ENCODE measurements at regions not wholly inside any gene's neighbourhood (a gene's known extent, or its start where the extent isn't known, plus 50 kb on each side); places are given as distances from the start of the nearest gene placed in this dataset.

DNA sequence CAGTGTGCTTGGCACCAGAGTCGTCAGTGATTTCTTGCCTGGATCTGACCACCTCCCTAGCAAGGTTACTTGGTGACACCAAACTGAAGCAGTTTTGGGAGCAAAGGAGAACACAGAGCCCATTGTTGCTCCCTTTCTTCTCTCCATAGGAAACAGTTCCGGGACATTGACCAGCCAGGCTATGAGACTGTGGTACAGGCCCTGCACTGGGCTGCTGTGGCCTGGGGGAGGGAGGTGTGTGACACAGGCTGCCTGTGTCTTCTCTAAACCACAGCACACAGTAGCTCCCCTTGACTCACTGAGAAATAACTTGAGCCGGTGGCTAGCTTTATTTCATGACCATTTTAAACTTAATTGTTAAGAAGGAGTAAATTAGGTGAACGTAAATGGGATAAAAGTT, 214.8 kb upstream of the UBL3 start (continued):
- TF ChIP-seq ZNF462 (CRISPR knock-in tag; IDR thresholded peaks at IDR 0.05) = no peak
- no peak for TF ChIP-seq EZH2 (IDR thresholded peaks at IDR 0.05; ENCODE audit: low read depth, unreplicated experiment)
- no peak for TF ChIP-seq ZNF331 (CRISPR knock-in tag; IDR thresholded peaks at IDR 0.05; ENCODE audit: low read depth)
- TF ChIP-seq CREB1 (CRISPR knock-in tag; IDR thresholded peaks at IDR 0.05; ENCODE audit: low read depth) = no peak
- TF ChIP-seq EZH2phosphoT487 (IDR thresholded peaks at IDR 0.05; ENCODE audit: unreplicated experiment) = no peak

DNA sequence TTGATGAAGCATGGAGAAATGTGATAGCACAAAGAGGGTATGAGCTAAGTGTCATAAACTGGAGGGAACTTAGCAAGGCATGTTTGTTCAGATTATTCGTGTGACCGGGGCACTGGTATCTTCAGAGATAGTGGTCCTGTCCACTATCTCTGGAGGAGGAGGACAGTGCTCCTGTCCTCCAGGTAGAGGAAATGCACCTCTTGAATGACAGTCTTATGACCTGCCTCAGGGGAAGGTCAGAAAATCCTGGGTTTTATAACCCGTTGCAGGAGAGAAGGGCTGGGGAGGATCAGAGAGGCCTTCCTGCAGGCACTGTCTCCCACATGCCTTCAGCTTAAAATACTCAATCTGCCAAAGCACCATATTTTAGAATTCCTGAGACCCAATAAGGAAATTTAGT, 213.5 kb upstream of the UBL3 start:
- H3K27me3 ChIP-seq (ENCODE audit: insufficient read depth) = no peaks in the 10 kb centered on the region
- no peak overlapping the region for H3K27ac Mint-ChIP-seq
- no peak overlapping the region for H3K27ac ChIP-seq (ENCODE audit: low read depth)

More for the DNA sequence above, 213.5 kb upstream of the UBL3 start:
- Mint-ChIP-seq H3K4me3 (no peak overlapping the region), H3K27me3 (ENCODE audit: insufficient read depth, low read depth, poor library complexity) (peaks cover 1% of the 10 kb centered on the region), H3K9me3 (peaks cover 24% of the 10 kb centered on the region), H3K36me3 (ENCODE audit: low read depth) (peaks cover 16% of the 10 kb centered on the region), H3K4me1 (peaks cover 10% of the 10 kb centered on the region)
- Histone ChIP-seq H3K4me3 (no peak overlapping the region), H3K4me1 (ENCODE audit: insufficient read depth) (peaks cover 11% of the 10 kb centered on the region), H3K4me2 (no peak overlapping the region), H3K79me2 (replicated peaks; ENCODE audit: insufficient read depth) (no peaks in the 10 kb centered on the region), H3F3A (replicated peaks; ENCODE audit: low read depth) (no peaks in the 10 kb centered on the region), H2AFZ (no peak overlapping the region), H3K9me2 (ENCODE audit: insufficient read depth) (no peaks in the 10 kb centered on the region), H4K20me1 (replicated peaks; ENCODE audit: insufficient read depth) (no peaks in the 10 kb centered on the region), H3K36me3 (ENCODE audit: insufficient read depth) (no peaks in the 10 kb centered on the region)
- ATAC-seq = no peak
- no peak for TF ChIP-seq CTCF (conservative IDR thresholded peaks at IDR 0.05; ENCODE audit: low read depth in 2 of 2)
- TF ChIP-seq, protein P1, sequence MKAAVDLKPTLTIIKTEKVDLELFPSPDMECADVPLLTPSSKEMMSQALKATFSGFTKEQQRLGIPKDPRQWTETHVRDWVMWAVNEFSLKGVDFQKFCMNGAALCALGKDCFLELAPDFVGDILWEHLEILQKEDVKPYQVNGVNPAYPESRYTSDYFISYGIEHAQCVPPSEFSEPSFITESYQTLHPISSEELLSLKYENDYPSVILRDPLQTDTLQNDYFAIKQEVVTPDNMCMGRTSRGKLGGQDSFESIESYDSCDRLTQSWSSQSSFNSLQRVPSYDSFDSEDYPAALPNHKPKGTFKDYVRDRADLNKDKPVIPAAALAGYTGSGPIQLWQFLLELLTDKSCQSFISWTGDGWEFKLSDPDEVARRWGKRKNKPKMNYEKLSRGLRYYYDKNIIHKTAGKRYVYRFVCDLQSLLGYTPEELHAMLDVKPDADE (IDR thresholded peaks at IDR 0.05) = no peak
- TF ChIP-seq NANOG (IDR thresholded peaks at IDR 0.05; ENCODE audit: borderline replicate concordance) = no peak
- no peak for TF ChIP-seq ZNF114 (CRISPR knock-in tag; IDR thresholded peaks at IDR 0.05)
- no peak for DNase-seq (ENCODE audit: low spot score)

All from GM23338 (cell line).